GM21381 (cell line): ENCODE measurements at regions not wholly inside any gene's neighbourhood (a gene's known extent, or its start where the extent isn't known, plus 50 kb on each side); places are given as distances from the start of the nearest gene placed in this dataset.
"Not testable (repeated sequence)": the region's sequence is repeated elsewhere in the genome, so short reads cannot be mapped to it uniquely, and the experiment has no call there.

Experiments
- ATAC-seq: cut with Tn5 transposase; IDR thresholded peaks from one replicate; pipeline ENCODE4 v1.9.1; 2021; ENCODE audit warnings: mild to moderate bottlenecking, moderate library complexity; ENCODE audit not compliant: unreplicated experiment

GRCh38 chr9:73056245-73056644 lies 95.4 kb upstream of the ANXA1 start:
- no peak for ATAC-seq

- ATAC-seq, result no peak
Measured at GRCh38 chr9:73054091-73054490, 97.6 kb upstream of the ANXA1 start.

GRCh38 chr9:73053543-73053942 lies 98.1 kb upstream of the ANXA1 start:
- no peak for ATAC-seq

DNA sequence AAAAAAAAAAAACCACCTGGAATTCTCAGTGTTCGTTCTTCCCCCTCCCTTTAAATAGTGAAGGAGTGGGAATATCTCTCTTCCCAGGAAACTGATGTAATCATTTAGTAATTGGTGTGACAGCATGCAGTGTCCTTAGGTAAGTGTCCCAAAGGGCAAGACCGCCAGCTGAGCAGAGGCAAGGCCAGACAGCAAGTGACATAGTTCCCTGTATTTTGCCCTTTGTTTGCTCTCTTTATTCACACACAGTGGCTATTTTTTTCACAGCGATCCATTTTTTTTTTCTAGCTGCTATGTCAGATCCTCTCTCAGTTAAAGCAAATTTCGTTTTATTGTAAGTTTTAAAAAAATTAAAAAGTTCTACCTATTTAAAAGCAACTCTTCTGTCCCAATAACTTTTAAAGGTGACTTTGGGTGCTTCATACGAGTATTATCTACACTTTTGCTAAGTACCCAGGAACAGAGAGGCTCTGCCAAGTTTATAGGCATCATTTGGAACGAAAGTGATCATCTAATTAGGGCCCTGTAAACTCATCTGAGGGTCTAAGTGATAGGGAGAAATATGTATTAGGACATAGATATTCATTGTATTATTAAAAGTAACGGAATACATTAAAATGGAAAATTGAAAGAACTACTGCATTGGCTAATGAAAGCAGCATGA lies 98.2 kb upstream of the ALDH1A1 start:
- no peak for ATAC-seq

DNA sequence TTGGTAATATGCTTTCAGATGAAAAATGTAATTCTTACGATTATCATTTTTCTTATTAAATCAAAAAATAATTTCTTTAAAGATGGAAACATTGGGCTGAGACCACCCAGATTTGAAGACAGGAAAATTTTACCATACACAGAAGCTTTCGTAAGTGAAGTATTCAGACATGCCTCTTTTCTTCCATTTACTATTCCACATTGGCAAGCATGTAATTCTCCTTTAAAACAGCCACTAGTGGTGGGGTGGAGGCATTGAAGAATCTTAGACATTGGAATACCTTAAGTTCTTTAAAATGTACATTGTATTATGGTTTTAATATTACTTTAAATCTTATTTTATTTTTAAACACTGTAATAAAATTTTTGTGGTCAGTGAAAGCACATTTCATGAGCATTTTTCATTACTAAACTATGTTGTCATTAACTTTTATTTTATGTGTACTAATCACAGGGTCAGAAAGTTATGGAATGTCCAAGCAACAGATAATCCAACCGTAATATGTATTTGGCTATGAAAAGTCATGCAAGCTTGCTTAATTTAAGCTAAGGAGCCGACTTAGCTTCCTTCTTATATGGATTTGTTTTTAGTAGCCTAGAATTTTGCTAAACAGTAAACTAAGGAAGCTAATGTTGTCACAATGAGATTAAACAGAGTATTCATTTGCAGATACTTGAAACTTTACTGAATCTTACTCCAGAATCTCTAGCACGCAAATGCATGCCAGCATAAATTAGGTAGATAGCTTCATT lies 97.4 kb upstream of the ALDH1A1 start:
- no peak for ATAC-seq

GRCh38 chr9:73049280-73049679 lies 96.4 kb upstream of the ALDH1A1 start:
- ATAC-seq, result no peak

DNA sequence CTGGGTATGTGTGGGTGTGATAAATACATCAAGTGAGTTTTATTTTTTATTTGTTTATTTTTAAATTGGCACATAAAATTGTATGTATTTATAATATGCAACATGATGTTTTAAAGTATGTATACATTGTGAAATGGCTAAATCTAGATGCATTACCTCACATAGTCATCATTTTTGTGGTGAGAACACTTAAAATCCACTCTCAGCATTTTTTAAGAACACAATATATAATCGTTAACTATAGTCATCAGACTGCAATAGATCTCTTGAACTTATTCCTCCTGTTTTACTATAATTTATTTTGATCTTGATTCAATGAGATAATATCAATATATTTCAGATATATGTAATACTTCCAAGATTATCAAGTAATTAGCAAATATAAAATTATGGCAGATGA lies 93.9 kb upstream of the ALDH1A1 start:
- ATAC-seq, result no peak

- ATAC-seq, result not testable (repeated sequence)
Measured at GRCh38 chr9:73044776-73045175, 91.9 kb upstream of the ALDH1A1 start.

DNA sequence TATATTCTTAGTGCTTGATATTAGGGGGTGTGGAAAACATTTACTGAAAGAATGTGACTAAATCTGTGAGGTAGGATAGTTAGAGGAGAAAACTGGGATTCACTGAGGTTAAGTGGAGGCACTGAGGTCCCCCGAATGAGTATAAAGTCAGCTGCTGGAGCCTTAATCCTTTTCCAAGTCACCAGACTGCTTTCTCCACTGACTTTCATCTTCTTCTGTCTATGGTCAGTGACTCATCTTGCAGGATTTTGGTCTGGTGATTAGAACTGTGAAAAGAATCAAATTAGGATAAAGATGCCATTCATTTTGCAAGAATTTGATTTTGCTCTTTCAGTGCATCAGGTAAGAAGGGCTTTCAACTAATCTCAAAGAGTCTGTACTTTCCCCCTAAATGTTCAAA lies 89.3 kb upstream of the ALDH1A1 start:
- no peak for ATAC-seq

GRCh38 chr9:73039271-73040263 lies 86.7 kb upstream of the ALDH1A1 start:
- no peak for ATAC-seq

DNA sequence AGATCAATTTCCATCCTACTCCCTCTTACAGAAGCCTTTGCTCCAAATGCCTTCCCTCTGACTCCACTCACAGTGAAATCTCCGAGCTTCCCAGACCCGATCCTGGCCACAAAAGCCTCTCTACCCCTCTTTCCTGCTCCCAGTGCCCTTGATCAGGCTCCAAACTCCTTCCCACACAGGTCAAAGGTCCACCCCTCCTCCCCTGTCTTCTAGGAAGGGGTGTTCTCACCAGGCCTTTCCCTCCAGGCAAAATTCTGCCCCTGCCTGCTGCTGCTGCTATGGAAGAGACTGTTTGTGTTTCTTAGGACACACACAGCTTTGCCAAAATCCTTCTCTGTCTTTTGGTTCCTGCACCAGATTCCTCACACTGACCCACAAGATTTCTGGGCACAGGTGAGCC lies 85.8 kb upstream of the ALDH1A1 start:
- ATAC-seq, result no peak

GRCh38 chr9:73038089-73038509 lies 85.2 kb upstream of the ALDH1A1 start:
- no peak for ATAC-seq

GRCh38 chr9:73037613-73038012 lies 84.8 kb upstream of the ALDH1A1 start:
- no peak for ATAC-seq

DNA sequence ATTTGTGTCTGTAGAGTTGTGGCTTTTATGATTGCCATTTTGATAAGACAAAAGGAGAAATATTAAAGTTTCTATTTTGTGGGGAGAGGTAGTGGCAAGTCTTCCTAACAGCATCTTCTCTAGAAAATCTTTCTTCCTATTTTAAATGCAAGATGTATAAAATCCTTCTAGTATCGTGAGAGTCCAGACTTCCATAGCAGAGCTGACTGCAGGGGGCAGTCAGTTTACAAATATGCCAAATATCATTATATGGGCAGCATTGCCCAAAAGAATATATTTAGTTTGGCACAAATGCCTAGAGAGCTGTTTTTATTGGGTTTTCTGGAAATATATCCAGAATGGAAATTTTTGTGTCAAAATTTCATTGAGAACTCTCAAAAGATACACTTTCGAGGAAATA lies 82.1 kb upstream of the ALDH1A1 start:
- ATAC-seq, result no peak

DNA sequence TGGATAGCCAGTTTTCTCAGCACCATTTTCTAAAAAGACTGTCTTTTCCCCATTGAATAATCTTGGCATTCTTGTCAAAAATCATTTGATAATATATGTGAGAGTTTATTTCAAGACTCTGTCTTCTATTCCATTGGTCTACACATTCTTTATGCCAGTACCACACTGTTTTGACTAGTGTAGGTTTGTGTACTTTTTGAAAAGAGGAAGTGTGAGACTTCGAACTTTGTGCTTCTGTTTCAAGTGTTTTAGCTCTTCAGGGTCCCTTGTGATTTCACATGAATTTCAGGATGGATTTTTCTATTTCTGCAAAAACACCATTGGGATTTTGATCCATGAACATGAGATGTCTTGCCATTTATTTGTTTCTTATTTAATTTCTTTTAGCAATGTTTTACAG lies 78.5 kb upstream of the ALDH1A1 start:
- no peak for ATAC-seq

- ATAC-seq, result no peak
Measured at GRCh38 chr9:73030370-73031030, 77.6 kb upstream of the ALDH1A1 start.

DNA sequence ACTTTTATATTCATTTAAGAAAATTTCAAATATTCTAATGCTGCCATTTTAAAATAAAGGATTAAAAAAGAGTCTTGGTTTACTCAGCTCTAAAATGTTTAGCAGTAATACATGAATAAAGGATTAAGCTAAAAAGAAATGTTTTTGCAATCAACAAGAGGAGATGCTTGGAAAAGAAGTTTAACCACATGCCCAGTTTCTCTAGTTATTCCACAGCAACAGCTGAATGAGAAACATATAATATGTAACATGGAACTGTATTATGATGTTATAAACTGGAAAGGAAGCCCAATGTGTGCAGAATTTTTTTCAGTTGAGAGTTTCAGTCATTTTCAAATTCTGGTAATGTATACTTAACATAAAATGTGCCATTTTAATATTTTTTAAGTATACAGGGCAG lies 76.5 kb upstream of the ALDH1A1 start:
- no peak for ATAC-seq

DNA sequence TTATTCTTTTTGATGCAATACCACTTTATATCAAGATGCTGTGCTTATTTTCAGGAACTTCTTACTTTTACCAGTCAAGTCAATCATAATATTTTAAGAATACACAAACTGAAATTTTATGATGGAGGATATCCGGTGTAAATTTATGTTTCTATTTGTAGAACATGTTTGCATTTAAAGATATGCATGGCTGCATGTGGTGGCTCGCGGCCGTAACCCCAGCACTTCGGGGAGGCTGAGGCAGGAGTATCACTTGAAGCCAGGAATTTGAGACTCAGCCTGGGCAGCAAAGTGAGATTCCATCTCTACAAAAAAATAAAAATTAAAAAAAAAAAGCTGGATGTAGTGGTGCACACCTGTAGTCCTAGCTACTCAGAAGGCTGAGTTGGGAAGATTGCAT lies 73.5 kb upstream of the ALDH1A1 start:
- ATAC-seq, result no peak

DNA sequence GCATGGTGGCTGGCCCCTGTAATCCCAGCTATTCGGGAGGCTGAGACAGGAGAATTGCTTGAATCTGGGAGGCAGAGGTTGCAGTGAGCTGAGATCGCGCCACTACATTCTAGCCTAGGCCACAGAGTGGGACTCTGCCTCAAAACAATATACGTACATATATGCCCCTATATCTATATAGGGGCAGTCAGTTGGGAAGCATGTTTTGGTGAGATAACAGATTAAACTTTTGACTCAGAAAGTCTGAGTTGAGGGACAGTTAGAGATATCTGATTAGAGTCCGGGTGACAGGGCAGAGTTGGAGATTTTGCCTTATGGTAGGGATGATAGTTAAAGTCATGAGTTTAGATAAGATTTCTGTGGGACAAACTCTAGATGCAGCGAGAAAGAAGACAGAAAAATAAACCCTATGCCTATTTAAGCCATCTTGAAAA lies 71.8 kb upstream of the ALDH1A1 start:
- ATAC-seq, result no peak

DNA sequence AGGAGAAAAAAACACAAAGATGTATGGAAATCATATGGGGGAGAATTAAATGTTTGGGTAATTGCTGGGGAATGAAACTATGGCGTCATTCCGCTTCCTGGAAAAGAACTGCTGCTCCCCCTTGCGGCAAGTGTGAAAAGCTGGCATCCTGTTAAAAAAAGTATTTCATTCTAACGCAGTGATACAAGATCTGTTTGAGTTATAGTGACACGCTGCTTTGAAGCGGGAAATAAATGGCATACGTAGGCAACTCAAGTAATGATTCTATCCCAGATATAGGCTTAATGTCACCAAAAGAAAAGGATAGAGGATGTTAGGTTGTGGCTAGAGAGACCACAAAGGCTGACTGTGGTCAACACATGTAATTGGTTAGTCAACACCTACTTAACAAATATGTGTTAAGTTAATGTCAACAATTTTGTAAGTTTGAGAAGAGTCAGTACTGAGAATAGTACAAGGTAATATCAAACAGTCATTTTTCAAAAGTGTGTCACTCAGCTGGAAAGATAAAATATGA lies 70.2 kb upstream of the ALDH1A1 start:
- no peak for ATAC-seq

DNA sequence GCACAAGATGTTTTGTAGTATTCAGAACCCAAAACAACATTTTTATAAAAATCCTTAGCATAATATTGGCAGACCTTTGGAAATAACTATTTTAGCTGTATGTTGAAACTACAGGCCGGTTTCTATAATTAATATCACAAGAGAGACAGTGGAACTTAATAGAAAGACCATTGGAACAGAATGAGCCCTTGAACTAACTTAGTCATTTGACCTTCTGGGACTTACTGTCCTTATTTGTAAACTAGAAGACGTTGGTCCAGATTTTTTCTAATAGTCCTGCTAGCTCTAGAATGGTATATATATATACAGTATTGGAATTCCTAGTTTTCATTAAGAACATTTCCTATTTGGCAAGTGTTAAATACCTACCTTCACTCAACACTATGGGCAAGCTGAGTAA lies 69.5 kb upstream of the ALDH1A1 start:
- no peak for ATAC-seq
